ENCODE measurements at regions not wholly inside any gene's neighbourhood (a gene's known extent, or its start where the extent isn't known, plus 50 kb on each side); places are given as distances from the start of the nearest gene placed in this dataset.

GRCh38 chr10:120386896-120387295 is 70.1 kb upstream of the PLPP4 start:
- no peak for TF ChIP-seq POLR2A (IDR thresholded peaks at IDR 0.05)
- TF ChIP-seq CTCF (IDR thresholded peaks at IDR 0.05) = no peak
- no peak for TF ChIP-seq POLR2AphosphoS5 (IDR thresholded peaks at IDR 0.05)
